ENCODE measurements at regions not wholly inside any gene's neighbourhood (a gene's known extent, or its start where the extent isn't known, plus 50 kb on each side); places are given as distances from the start of the nearest gene placed in this dataset.

DNA sequence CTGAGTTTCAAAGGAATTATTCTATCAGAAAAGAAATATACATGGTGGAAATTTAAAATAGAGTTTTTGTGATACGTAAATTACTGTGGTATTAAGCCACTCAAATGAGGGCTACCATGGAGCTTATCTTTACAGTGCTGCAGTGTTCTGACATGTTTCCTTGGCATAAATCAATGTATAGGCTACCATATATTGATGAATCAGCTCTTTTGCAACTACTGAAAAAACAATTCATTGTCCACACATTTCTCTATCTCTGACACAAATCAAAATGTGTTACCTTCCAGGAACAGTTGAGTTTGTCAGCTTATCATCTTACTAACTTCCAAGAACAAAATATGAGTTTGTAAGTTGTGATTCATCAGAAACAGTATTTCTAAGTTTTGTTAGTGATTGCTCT is 140.3 kb upstream of the CDH18 start:
- Histone ChIP-seq H3K9ac (ENCODE audit: control insufficient read depth, insufficient read depth, low read length) (no peak overlapping the region), H3K27me3 (replicated peaks in 1 of 2; ENCODE audit: control insufficient read depth in 2 of 2, insufficient read depth in 2 of 2, low read length in 1 of 2) (no peaks in the 10 kb centered on the region), H3K27ac (ENCODE audit: control insufficient read depth, insufficient read depth) (no peak overlapping the region), H3K4me3 (no peak overlapping the region), H3K4me2 (ENCODE audit: control insufficient read depth, insufficient read depth) (no peak overlapping the region), H3K36me3 (ENCODE audit: control insufficient read depth in 2 of 2, insufficient read depth in 2 of 2, low read length in 1 of 2) (no peaks in the 10 kb centered on the region), H3K79me2 (ENCODE audit: control insufficient read depth, insufficient read depth, low read length) (no peaks in the 10 kb centered on the region), H3K4me1 (ENCODE audit: control insufficient read depth, insufficient read depth, low read length) (no peaks in the 10 kb centered on the region), H2AFZ (ENCODE audit: control insufficient read depth, low read depth, low read length) (no peak overlapping the region), H4K20me1 (ENCODE audit: control insufficient read depth, insufficient read depth) (no peaks in the 10 kb centered on the region), H3K9me3 (replicated peaks; ENCODE audit: control insufficient read depth, insufficient read depth, low read length) (no peaks in the 10 kb centered on the region)
- BruUV-seq (replicated peaks), result no TSS peak
- 27% methylated on average over 1 of the region's 1 CpG for WGBS (ENCODE audit: insufficient coverage, insufficient replicate concordance, low lambda C conversion rate, missing lambda C conversion rate)
- FAIRE-seq (no peak), DNase-seq (ENCODE audit: low read depth, low spot score) (no peak), ATAC-seq (no peak)
- intact Hi-C loops (cut with micrococcal nuclease; ENCODE audit: unreplicated experiment), result no loop called here
- RAD21 ChIA-PET (ENCODE audit: unreplicated experiment), result no interaction called here
- SMC1A ChIA-PET (ENCODE audit: uncharacterized antibody, unreplicated experiment), result no interaction called here
- TF ChIP-seq RCOR1 (conservative IDR thresholded peaks at IDR 0.05; ENCODE audit: low read depth, low read length), result no peak
- TF ChIP-seq LARP7 (IDR thresholded peaks at IDR 0.05), result no peak
- no peak for TF ChIP-seq ZZZ3 (IDR thresholded peaks at IDR 0.05; ENCODE audit: control insufficient read depth, insufficient read length, low read depth)
- no peak for TF ChIP-seq NFYA (IDR thresholded peaks at IDR 0.05; ENCODE audit: borderline replicate concordance, low read depth, low read length)
- no peak for TF ChIP-seq TAF1 (IDR thresholded peaks at IDR 0.05; ENCODE audit: borderline replicate concordance, low read depth, low read length)
- no peak for TF ChIP-seq NR2F1 (conservative IDR thresholded peaks at IDR 0.05)
- TF ChIP-seq ZNF24 (IDR thresholded peaks at IDR 0.05), result no peak
- TF ChIP-seq POLR2A (IDR thresholded peaks at IDR 0.05; ENCODE audit: low read depth, low read length), result no peak
- no peak for TF ChIP-seq CREB1 (IDR thresholded peaks at IDR 0.05; ENCODE audit: low read depth)
- TF ChIP-seq SREBF1 (IDR thresholded peaks at IDR 0.05; ENCODE audit: low read length), result no peak
- TF ChIP-seq KLF5 (IDR thresholded peaks at IDR 0.05; ENCODE audit: partially characterized antibody), result no peak
- no peak for TF ChIP-seq NFYB (IDR thresholded peaks at IDR 0.05; ENCODE audit: insufficient read depth, low read depth, low read length)
- in situ Hi-C loops (cut with MboI), result no loop called here
- CTCF ChIA-PET, result no interaction called here
- POLR2A ChIA-PET, result no interaction called here

DNA sequence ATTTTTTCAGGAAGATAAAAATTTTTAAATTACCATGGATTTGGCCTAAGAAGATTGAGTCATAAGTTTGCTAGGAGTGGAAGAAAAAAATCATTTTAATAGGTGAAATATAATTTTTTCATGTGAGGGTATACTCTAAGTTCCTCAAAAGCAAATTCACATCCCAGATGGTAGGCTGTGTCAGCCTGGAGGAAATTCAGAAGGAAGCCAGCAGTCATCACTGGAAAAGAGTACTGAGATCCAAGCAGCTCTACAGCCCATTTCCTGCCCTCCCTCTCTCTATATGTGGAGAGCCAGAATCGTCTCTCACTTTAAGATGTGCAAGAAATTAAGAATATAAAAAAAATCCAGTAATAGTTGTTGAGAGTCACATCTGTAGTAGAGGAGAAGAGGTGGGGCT is 126.5 kb upstream of the CDH18 start:
- in situ Hi-C loops (cut with MboI), result no loop called here
- TF ChIP-seq, protein P1, sequence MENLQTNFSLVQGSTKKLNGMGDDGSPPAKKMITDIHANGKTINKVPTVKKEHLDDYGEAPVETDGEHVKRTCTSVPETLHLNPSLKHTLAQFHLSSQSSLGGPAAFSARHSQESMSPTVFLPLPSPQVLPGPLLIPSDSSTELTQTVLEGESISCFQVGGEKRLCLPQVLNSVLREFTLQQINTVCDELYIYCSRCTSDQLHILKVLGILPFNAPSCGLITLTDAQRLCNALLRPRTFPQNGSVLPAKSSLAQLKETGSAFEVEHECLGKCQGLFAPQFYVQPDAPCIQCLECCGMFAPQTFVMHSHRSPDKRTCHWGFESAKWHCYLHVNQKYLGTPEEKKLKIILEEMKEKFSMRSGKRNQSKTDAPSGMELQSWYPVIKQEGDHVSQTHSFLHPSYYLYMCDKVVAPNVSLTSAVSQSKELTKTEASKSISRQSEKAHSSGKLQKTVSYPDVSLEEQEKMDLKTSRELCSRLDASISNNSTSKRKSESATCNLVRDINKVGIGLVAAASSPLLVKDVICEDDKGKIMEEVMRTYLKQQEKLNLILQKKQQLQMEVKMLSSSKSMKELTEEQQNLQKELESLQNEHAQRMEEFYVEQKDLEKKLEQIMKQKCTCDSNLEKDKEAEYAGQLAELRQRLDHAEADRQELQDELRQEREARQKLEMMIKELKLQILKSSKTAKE (IDR thresholded peaks at IDR 0.05; ENCODE audit: low read depth, poor library complexity, severe bottlenecking), result no peak
- TF ChIP-seq, protein P2, sequence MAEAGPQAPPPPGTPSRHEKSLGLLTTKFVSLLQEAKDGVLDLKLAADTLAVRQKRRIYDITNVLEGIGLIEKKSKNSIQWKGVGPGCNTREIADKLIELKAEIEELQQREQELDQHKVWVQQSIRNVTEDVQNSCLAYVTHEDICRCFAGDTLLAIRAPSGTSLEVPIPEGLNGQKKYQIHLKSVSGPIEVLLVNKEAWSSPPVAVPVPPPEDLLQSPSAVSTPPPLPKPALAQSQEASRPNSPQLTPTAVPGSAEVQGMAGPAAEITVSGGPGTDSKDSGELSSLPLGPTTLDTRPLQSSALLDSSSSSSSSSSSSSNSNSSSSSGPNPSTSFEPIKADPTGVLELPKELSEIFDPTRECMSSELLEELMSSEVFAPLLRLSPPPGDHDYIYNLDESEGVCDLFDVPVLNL (IDR thresholded peaks at IDR 0.05; ENCODE audit: low read depth, low read length), result no peak
- TF ChIP-seq SPI1 (IDR thresholded peaks at IDR 0.05; ENCODE audit: borderline replicate concordance, insufficient read depth, low read depth, low read length) (no peak), ZZZ3 (IDR thresholded peaks at IDR 0.05; ENCODE audit: control insufficient read depth, insufficient read length, low read depth) (no peak), CHD4 (IDR thresholded peaks at IDR 0.05) (no peak), RELA (IDR thresholded peaks at IDR 0.05; ENCODE audit: borderline replicate concordance, partially characterized antibody) (no peak)
- TF ChIP-seq, protein P3, sequence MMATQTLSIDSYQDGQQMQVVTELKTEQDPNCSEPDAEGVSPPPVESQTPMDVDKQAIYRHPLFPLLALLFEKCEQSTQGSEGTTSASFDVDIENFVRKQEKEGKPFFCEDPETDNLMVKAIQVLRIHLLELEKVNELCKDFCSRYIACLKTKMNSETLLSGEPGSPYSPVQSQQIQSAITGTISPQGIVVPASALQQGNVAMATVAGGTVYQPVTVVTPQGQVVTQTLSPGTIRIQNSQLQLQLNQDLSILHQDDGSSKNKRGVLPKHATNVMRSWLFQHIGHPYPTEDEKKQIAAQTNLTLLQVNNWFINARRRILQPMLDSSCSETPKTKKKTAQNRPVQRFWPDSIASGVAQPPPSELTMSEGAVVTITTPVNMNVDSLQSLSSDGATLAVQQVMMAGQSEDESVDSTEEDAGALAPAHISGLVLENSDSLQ (IDR thresholded peaks at IDR 0.05), result no peak

More for the DNA sequence above, 126.5 kb upstream of the CDH18 start:
- POLR2A ChIA-PET, result no interaction called here
- Histone ChIP-seq H2AFZ (ENCODE audit: control insufficient read depth, low read depth, low read length) (no peak overlapping the region), H3K27ac (ENCODE audit: control insufficient read depth, insufficient read depth) (no peak overlapping the region), H3K4me3 (no peak overlapping the region), H3K27me3 (replicated peaks in 1 of 2; ENCODE audit: control insufficient read depth in 2 of 2, insufficient read depth in 2 of 2, low read length in 1 of 2) (no peaks in the 10 kb centered on the region), H3K9ac (ENCODE audit: control insufficient read depth, insufficient read depth, low read length) (no peak overlapping the region), H3K36me3 (ENCODE audit: control insufficient read depth in 2 of 2, insufficient read depth in 2 of 2, low read length in 1 of 2) (no peaks in the 10 kb centered on the region), H3K79me2 (ENCODE audit: control insufficient read depth, insufficient read depth, low read length) (no peaks in the 10 kb centered on the region), H3K9me3 (replicated peaks; ENCODE audit: control insufficient read depth, insufficient read depth, low read length) (no peaks in the 10 kb centered on the region), H4K20me1 (ENCODE audit: control insufficient read depth, insufficient read depth) (no peaks in the 10 kb centered on the region), H3K4me2 (ENCODE audit: control insufficient read depth, insufficient read depth) (no peak overlapping the region), H3K4me1 (ENCODE audit: control insufficient read depth, insufficient read depth, low read length) (no peaks in the 10 kb centered on the region)
- RAD21 ChIA-PET (ENCODE audit: unreplicated experiment), result no interaction called here
- intact Hi-C loops (cut with micrococcal nuclease; ENCODE audit: unreplicated experiment), result no loop called here
- no peak for FAIRE-seq
- CTCF ChIA-PET, result no interaction called here
- 0% methylated on average over 1 of the region's 1 CpG for WGBS (ENCODE audit: insufficient coverage, insufficient replicate concordance, low lambda C conversion rate, missing lambda C conversion rate)
- ATAC-seq, result no peak
- no peak for DNase-seq (ENCODE audit: low read depth, low spot score)
- SMC1A ChIA-PET (ENCODE audit: uncharacterized antibody, unreplicated experiment), result no interaction called here
- no TSS peak for BruUV-seq (replicated peaks)

Measured in GM12878 (cell line).